ENCODE measurements at regions not wholly inside any gene's neighbourhood (a gene's known extent, or its start where the extent isn't known, plus 50 kb on each side); places are given as distances from the start of the nearest gene placed in this dataset.

DNA sequence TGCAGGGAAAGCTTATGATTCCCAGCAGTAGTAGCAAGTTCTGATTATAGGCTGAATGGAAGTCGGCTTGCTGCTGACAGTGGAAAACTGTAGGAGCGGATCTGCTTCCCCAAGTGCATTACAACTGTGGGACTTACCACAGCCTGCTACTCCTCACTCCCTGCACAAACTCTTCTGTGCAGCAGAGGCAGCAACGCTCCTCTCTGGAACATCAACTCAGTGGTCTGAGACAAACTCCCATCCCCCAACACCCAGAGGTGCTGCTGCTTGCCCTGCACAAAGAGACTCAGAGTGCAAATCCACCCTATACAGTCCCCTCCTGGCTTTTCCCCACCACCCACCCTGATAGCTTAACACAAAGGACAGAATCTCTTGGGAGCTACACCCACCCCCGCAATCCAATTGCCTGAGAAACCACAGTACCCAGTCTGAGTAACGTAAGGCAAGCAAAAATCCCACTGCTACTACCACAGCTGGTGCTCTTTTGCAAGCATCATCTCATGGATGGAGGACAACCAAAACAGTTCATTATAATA is 1455.2 kb downstream of the AMY1C start:
- H3K9me3 ChIP-seq (ENCODE audit: severe bottlenecking), result no peaks in the 10 kb centered on the region
- H3K27ac ChIP-seq, result no peak overlapping the region
- no peak for TF ChIP-seq CTCF (IDR thresholded peaks at IDR 0.05; ENCODE audit: low read depth, low read length)
- no peak overlapping the region for H3K4me3 ChIP-seq (ENCODE audit: low read depth, low read length)
- H3K27me3 ChIP-seq (ENCODE audit: insufficient read depth, low read depth, severe bottlenecking), result no peaks in the 10 kb centered on the region
- H3K36me3 ChIP-seq, result no peaks in the 10 kb centered on the region
- DNase-seq, result no peak

DNA sequence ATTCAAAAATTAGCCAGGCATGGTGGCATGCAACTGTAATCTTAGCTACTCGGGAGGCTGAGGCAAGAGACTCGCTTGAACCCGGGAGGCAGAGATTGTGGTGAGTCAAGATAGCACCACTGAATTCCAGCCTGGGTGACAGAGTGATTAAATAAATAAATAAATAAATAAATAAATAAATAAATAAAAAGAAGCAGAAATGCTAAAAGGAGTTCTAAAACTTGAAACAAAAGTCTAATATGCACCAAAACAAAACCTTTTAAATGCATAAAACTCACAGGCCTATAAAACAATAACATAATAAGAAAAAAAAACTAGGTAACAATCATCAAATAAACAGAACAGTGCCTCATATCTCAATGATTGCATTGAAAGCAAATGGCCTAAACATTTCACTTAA is 1458.9 kb downstream of the AMY1C start:
- H3K9me3 ChIP-seq (ENCODE audit: severe bottlenecking), result no peaks in the 10 kb centered on the region
- DNase-seq, result no peak
- TF ChIP-seq CTCF (IDR thresholded peaks at IDR 0.05; ENCODE audit: low read depth, low read length), result no peak

DNA sequence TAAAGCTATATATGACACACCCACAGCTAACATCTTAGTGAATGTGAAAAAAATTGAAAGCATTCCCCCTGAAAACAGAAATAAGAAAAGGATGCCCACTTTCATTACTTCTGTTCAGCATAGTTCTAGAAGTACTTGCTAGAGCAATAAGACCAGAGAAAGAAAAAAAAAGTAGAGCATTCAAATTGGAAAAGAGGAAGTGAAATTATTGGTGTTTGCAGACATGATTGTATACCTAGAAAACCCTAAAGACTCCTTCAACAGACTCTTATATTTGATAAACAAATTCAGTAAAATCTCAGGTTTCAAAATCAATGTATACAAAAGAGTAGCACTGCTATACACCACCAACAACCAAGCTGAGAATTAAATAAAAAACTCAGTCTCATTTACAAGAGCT is 1461.0 kb downstream of the AMY1C start:
- H3K4me3 ChIP-seq (ENCODE audit: low read depth, low read length), result no peak overlapping the region
- no peaks in the 10 kb centered on the region for H3K9me3 ChIP-seq (ENCODE audit: severe bottlenecking)
- no peak overlapping the region for H3K27ac ChIP-seq
- TF ChIP-seq CTCF (IDR thresholded peaks at IDR 0.05; ENCODE audit: low read depth, low read length), result no peak
- no peak for DNase-seq
- H3K27me3 ChIP-seq (ENCODE audit: insufficient read depth, low read depth, severe bottlenecking), result no peaks in the 10 kb centered on the region
- no peaks in the 10 kb centered on the region for H3K36me3 ChIP-seq

More for the DNA sequence above, 1458.9 kb downstream of the AMY1C start:
- Histone ChIP-seq H3K27ac (no peak overlapping the region), H3K27me3 (ENCODE audit: insufficient read depth, low read depth, severe bottlenecking) (no peaks in the 10 kb centered on the region), H3K36me3 (no peaks in the 10 kb centered on the region), H3K4me3 (ENCODE audit: low read depth, low read length) (no peak overlapping the region)

DNA sequence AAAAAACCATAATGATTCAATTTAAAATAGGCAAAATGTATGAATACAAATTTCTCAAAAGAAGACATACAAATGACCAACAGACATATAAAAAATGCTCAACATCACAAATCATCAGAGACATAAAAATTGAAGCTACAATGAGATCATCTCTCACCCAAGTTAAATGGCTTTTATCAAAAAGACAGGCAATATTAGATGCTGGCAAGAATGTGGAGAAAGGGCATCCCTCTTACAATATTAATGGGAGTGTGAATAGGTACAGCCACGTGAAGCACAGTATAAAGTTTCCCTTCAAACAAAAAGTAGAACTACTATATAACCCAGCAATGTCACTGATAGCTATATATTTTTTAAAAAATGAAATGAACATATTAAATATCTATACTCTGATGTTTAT is 1481.7 kb downstream of the AMY1C start:
- Histone ChIP-seq H3K36me3 (no peaks in the 10 kb centered on the region), H3K27me3 (ENCODE audit: insufficient read depth, low read depth, severe bottlenecking) (no peaks in the 10 kb centered on the region), H3K27ac (no peak overlapping the region), H3K4me3 (ENCODE audit: low read depth, low read length) (no peak overlapping the region), H3K9me3 (ENCODE audit: severe bottlenecking) (no peaks in the 10 kb centered on the region)
- TF ChIP-seq CTCF (IDR thresholded peaks at IDR 0.05; ENCODE audit: low read depth, low read length), result no peak
- no peak for DNase-seq

DNA sequence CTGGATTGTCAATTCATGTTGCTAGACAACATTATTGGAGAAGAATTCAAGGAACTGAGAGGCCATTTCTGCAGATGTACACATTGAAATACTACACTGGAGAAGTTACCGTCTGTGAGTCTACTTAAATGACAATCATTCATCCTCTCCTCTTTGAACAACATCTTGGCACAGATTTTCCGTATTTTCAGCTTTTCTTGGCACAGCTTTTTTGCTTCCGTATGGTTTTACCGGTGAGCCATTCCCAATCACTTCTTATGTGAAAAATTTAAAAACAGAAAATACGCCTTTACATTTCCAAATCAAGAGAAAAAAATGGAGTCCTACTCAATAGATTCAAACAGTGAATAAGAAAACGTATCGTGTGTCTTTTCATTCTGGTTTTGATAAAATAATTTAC is 1493.7 kb downstream of the AMY1C start:
- Histone ChIP-seq H3K27ac (no peak overlapping the region), H3K4me3 (ENCODE audit: low read depth, low read length) (no peak overlapping the region), H3K9me3 (ENCODE audit: severe bottlenecking) (no peaks in the 10 kb centered on the region), H3K36me3 (no peaks in the 10 kb centered on the region), H3K27me3 (ENCODE audit: insufficient read depth, low read depth, severe bottlenecking) (no peaks in the 10 kb centered on the region)
- no peak for TF ChIP-seq CTCF (IDR thresholded peaks at IDR 0.05; ENCODE audit: low read depth, low read length)
- DNase-seq, result no peak

- no peaks in the 10 kb centered on the region for H3K36me3 ChIP-seq
- no peaks in the 10 kb centered on the region for H3K27me3 ChIP-seq (ENCODE audit: insufficient read depth, low read depth, severe bottlenecking)
- no peak overlapping the region for H3K4me3 ChIP-seq (ENCODE audit: low read depth, low read length)
- no peaks in the 10 kb centered on the region for H3K9me3 ChIP-seq (ENCODE audit: severe bottlenecking)
- H3K27ac ChIP-seq, result no peak overlapping the region
- no peak for TF ChIP-seq CTCF (IDR thresholded peaks at IDR 0.05; ENCODE audit: low read depth, low read length)
- no peak for DNase-seq
Observed at GRCh38 chr1:105243969-105244368, 1494.3 kb downstream of the AMY1C start.

Measured in WERI-Rb-1 (cell line).